Lower lobe of right lung (tissue), 2 donors: ENCODE measurements at regions not wholly inside any gene's neighbourhood (a gene's known extent, or its start where the extent isn't known, plus 50 kb on each side); places are given as distances from the start of the nearest gene placed in this dataset.

ENCODE experiments used
- ATAC-seq, 2 donors: fragments of 200-7000 bp; cut with Tn5 transposase; one replicate each; pipeline ENCODE4 v1.9.1; 2020 to 2022; ENCODE audit warnings: mild to moderate bottlenecking in 2 of 2, moderate library complexity in 2 of 2
- DNase-seq: peaks from one replicate; pipeline ENCODE4 v3.0.0-alpha.2; 2020
- H3K27ac ChIP-seq: fragments of 200-600 bp; one replicate; pipeline ENCODE4 v1.8.0; 2022
- H3K27me3 ChIP-seq: fragments of 200-600 bp; one replicate; pipeline ENCODE4 v1.8.0; 2022; ENCODE audit warnings: low read depth
- H3K36me3 ChIP-seq: fragments of 200-600 bp; one replicate; pipeline ENCODE4 v1.8.0; 2022; ENCODE audit warnings: mild to moderate bottlenecking
- H3K4me1 ChIP-seq: fragments of 200-600 bp; one replicate; pipeline ENCODE4 v1.8.0; 2022
- H3K4me3 ChIP-seq: fragments of 200-600 bp; one replicate; pipeline ENCODE4 v1.8.0; 2022; ENCODE audit warnings: mild to moderate bottlenecking
- H3K9me3 ChIP-seq: fragments of 200-600 bp; one replicate; pipeline ENCODE4 v1.8.0; 2022
- CTCF ChIP-seq: fragments of 200-600 bp; IDR thresholded peaks from one replicate; pipeline ENCODE4 v1.8.0; 2022; ENCODE audit warnings: antibody characterized with exemption, mild to moderate bottlenecking
- intact Hi-C: fragments of 100-400 bp; cut with DNase I; formaldehyde crosslinking; loops from one replicate; pipeline ENCODE4 v1.11.0; 2022
- donor health status: DM: no; HTN: yes; CAD: no; lungs with severe emphysema.

GRCh38 chr10:28151636-28152035 lies 151.2 kb downstream of the MPP7 start:
- peaks cover 5% of the 10 kb centered on the region for H3K36me3 ChIP-seq
- no peak overlapping the region for H3K27ac ChIP-seq
- no peaks in the 10 kb centered on the region for H3K4me1 ChIP-seq
- no peak overlapping the region for H3K4me3 ChIP-seq
- H3K27me3 ChIP-seq, result no peaks in the 10 kb centered on the region
- DNase-seq, result no peak
- no peaks in the 10 kb centered on the region for H3K9me3 ChIP-seq
- no peak for TF ChIP-seq CTCF
- ATAC-seq, result no peak
- intact Hi-C loops, result no loop called here

- TF ChIP-seq CTCF, result no peak
- Histone ChIP-seq H3K27ac (no peak overlapping the region), H3K4me3 (no peak overlapping the region), H3K36me3 (peaks cover 5% of the 10 kb centered on the region), H3K9me3 (no peaks in the 10 kb centered on the region), H3K4me1 (no peaks in the 10 kb centered on the region), H3K27me3 (no peaks in the 10 kb centered on the region)
- intact Hi-C loops, result no loop called here
- DNase-seq, result no peak
- no peak for ATAC-seq
These were observed 150.9 kb upstream of the ODAD2 start for GRCh38 chr10:28149746-28150145.

DNA sequence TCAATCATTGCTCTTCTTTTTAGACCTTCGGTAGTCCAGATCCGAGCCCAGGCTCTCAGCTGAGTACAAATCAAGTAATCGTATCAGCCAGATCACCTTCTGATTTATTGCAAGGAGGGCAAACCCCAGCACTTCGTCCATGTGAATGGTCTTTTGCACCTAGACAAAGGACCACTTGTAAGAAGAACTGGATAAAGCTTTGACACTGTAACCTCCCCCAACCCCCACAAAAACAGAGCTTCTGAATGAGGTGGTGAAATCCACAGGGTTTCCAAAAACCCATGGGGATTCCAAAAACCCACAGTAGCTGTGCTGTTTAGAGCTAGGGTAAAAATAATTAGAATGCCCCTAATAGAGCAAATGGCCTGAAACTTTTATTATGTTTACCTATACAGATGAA lies 148.8 kb upstream of the ODAD2 start:
- Histone ChIP-seq H3K4me1 (no peaks in the 10 kb centered on the region), H3K27me3 (no peaks in the 10 kb centered on the region), H3K4me3 (no peak overlapping the region), H3K36me3 (peaks cover 5% of the 10 kb centered on the region), H3K27ac (no peak overlapping the region), H3K9me3 (no peaks in the 10 kb centered on the region)
- intact Hi-C loops, result no loop called here
- TF ChIP-seq CTCF, result no peak
- DNase-seq (no peak), ATAC-seq (no peak)

- Histone ChIP-seq H3K4me3 (no peak overlapping the region), H3K36me3 (no peaks in the 10 kb centered on the region), H3K27me3 (no peaks in the 10 kb centered on the region), H3K4me1 (no peaks in the 10 kb centered on the region), H3K27ac (no peak overlapping the region), H3K9me3 (peaks cover 13% of the 10 kb centered on the region)
- DNase-seq (no peak), ATAC-seq (peak; percentile 65 to 80)
- intact Hi-C loops, result no loop called here
- no peak for TF ChIP-seq CTCF
These were observed 140.3 kb upstream of the ODAD2 start for GRCh38 chr10:28139138-28139537.

DNA sequence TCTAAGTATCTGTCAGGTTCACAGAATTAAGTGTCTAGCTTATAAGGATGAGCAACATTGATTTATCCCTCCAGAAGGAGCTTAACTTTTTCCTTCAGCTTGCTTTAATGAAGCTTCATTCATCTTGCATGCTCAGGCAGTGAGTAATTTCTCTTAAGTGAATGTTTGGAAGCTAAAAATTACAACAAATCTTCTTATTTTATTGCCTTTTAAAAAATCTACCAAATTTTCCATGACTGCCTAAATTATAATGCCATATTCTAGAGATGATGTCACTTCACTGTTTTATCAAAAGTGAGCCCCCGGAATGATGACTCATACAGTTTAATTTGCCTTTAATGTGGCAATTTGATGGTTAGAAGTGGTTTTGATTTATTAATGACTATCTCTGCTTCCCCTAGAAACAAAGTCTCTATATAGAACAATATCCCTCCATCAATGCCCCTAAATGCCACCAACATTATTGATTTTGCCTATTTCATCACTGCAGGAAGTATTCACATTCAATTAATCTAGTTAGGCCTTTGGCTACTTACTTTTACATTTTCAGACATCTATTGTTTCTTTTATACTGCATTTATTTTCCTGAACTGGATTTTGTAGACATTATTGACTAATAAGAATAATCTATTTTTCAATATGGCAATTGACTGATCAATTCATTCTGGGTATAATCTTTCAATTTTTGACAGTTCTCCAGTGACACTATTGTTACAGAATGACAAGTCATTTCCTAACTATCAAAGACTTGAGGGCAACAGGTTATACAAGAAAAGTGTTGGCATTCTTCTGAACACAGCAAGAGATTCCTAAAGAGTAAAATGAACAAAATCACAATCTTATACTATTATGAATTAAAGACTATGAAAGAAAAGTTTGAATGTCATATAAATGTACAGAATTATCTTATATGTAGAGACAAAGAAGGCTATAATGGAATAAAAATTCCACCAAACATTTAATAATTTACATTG lies 139.3 kb upstream of the ODAD2 start:
- DNase-seq (no peak), ATAC-seq (no peak)
- Histone ChIP-seq H3K27me3 (no peaks in the 10 kb centered on the region), H3K36me3 (no peaks in the 10 kb centered on the region), H3K27ac (no peak overlapping the region), H3K4me3 (no peak overlapping the region), H3K9me3 (peaks cover 13% of the 10 kb centered on the region), H3K4me1 (no peaks in the 10 kb centered on the region)
- intact Hi-C loops, result no loop called here
- TF ChIP-seq CTCF, result no peak
